WI38 (cell line): ENCODE measurements at regions not wholly inside any gene's neighbourhood (a gene's known extent, or its start where the extent isn't known, plus 50 kb on each side); places are given as distances from the start of the nearest gene placed in this dataset.

Experiments used
- H3K4me3 ChIP-seq: 2 replicates; pipeline ENCODE4 v1.5.1; 2011; ENCODE audit warnings: low read depth, mild to moderate bottlenecking, control low read depth, low read length
- TF ChIP-seq, protein P1 (sequence below): IDR thresholded peaks from 2 replicates; pipeline ENCODE4 v1.5.1; 2012; ENCODE audit warnings: low read depth, mild to moderate bottlenecking, control low read depth, low read length

DNA sequence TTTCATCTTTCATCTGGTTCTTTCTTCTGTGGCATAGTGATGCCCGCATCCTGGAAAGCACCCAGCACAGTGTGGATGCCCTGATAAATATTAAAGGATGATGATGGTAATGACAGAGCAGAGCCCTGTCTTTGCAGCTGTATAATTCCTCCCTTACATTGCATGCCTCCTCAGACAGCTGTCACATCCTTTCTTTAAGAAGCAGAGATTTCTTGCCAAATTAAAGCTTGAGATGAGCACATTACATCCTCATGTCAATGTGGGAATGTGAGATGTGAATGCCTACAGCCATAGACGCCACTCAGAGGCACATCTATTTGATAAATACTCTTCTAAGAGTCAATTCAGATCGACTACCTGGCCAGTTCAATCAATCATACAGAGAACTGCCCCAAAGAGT is 642.0 kb downstream of the ZNF385D start:
- TF ChIP-seq, protein P1, sequence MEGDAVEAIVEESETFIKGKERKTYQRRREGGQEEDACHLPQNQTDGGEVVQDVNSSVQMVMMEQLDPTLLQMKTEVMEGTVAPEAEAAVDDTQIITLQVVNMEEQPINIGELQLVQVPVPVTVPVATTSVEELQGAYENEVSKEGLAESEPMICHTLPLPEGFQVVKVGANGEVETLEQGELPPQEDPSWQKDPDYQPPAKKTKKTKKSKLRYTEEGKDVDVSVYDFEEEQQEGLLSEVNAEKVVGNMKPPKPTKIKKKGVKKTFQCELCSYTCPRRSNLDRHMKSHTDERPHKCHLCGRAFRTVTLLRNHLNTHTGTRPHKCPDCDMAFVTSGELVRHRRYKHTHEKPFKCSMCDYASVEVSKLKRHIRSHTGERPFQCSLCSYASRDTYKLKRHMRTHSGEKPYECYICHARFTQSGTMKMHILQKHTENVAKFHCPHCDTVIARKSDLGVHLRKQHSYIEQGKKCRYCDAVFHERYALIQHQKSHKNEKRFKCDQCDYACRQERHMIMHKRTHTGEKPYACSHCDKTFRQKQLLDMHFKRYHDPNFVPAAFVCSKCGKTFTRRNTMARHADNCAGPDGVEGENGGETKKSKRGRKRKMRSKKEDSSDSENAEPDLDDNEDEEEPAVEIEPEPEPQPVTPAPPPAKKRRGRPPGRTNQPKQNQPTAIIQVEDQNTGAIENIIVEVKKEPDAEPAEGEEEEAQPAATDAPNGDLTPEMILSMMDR, result no peak
- no peak overlapping the region for H3K4me3 ChIP-seq

DNA sequence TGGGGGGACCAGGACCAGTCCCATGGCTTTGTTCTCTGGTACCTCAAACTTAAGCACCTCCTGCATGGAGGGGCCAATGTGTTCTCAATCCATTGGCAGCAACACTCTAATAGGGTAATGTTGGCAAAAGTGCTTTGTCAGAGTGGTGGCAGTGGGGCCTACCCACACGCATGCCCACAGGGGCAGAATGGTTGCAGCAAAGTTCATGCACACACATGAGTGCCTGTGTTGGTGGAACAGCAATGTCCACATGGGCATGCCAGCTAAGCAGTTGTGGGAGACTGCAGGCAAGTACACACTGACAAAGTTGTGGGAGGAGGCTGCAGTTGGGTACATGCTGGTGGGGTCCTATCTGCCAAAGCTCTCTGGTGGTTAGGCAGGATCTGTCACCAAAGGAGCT is 645.2 kb downstream of the ZNF385D start:
- no peak overlapping the region for H3K4me3 ChIP-seq
- TF ChIP-seq, protein P1, result no peak

DNA sequence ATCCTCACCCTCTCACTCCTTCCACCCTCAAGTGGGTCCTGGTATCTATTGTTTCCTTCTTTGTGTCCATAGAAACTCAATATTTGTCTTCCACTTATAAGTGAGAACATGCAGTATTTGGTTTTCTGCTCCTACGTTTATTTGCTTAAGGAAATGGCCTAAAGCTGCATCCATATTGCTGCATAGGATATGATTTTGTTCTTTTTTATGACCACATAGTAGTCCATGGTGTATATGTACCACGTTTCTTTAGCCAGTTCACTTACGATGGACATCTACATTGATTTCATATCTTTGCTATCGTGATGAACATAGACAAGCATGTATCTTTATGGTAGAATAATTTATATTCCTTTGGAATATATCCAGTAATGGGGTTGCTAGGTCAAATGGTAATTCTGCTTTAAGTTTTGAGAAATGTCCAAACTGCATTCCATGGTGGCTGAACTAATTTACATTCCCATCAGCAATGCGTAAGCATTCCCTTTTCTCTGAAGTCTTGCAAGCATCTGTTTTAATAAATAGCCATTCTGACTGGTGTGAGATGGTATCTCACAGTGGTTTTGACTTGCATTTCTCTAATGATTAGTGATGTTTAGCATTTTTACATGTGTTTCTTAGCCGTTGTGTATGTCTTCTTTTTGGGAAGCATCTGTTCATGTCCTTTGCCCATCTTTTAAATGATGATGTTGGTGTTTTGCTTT is 650.2 kb downstream of the ZNF385D start:
- TF ChIP-seq, protein P1, result no peak
- no peak overlapping the region for H3K4me3 ChIP-seq

DNA sequence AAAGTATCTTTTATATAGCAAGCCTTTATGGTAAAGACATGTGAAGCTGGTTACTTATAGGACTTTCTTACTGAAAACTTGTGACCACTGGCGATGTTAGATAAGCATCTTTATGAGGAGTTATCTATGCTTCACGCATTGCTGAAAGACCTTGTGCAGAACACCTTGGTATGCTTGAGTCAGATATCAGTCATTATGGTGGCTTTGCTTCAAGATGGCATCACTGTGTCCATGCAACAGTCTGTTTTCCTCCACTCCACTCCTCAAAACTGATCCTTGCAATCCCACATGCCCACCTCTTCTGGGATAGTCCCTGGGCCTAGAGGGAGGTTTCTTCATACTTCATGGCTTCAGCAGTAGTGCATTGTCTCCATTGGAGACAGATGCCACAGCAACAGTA is 656.3 kb downstream of the ZNF385D start:
- TF ChIP-seq, protein P1, result no peak
- H3K4me3 ChIP-seq, result no peak overlapping the region

DNA sequence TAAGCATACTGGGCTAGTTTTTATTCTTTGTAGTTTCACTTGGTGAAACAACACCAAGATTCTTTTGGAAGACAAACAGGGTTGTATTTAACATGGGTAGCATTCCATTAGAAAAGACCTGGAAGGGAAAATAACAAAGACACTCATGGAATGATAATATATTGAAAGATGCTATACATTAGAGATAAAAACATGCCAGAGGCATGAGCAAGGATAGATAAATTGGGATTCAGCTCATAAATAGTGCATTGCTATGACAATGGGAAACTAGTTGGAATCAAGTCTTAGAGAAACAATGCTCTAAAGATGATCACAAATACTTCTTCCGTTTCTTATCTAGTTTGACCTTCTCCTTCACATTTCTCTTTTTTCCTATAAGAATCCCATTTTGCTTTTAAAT is 677.4 kb downstream of the ZNF385D start:
- TF ChIP-seq, protein P1, result no peak

DNA sequence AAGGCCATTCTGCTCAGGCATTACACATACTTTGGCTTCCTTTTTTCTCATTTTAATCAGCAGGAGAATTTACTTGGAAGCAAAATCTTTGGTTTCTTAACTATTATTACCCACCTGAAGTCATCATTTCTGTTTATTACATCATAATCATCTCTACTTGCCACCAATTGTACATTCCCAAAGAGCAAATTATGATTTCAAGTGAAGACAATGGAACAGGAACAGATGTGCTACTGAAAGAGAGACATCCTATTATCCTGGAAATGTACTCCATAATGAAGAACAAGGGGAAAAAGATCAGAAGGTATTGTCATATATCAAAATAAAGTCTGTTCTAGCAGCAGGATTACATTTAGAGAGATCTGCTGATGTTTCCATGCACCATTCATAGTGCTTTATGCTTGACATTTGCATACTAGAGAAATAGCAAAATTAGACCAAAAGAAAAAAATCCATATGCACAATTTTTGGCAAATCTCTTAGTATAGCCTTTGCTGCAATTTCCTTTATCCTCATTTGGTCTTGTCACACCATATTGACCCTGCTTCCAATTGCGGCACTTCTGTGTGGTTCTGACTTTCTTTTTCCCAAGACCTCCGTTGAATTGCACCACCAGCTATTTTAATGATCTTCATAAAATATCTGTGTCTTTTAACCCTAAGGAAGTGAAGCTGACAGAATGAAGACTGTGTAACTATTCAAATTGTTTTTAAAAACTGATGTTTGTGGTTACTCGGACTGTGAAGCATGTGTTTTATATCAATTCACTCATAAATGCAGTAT is 683.8 kb downstream of the ZNF385D start:
- TF ChIP-seq, protein P1, result no peak
- no peak overlapping the region for H3K4me3 ChIP-seq

More for the DNA sequence above, 677.4 kb downstream of the ZNF385D start:
- H3K4me3 ChIP-seq, result no peak overlapping the region

DNA sequence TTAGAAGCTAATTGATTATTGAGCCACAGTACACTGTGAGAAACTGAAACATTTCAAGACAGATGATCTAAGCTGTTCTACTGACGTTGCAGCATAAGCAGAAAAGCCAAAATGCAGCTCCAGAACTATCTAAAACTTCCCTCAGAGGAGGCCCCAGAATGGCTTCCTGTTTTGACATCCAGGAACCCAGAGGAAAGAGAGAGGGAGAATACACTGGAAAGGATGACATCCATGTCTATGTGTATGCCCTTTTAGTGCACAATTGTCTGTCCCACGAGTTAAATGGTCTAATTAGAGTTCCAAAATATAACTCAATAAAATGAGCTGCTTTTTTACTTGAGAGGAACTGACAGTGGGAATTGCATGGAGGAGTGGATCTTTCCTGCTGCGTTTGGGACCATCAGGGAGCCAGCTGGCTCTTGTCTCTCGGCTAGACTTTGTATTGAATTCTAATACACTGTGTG is 688.1 kb downstream of the ZNF385D start:
- no peak overlapping the region for H3K4me3 ChIP-seq
- TF ChIP-seq, protein P1, result no peak
